Effector memory CD4-positive, alpha-beta T cell (primary cell): ENCODE measurements at regions not wholly inside any gene's neighbourhood (a gene's known extent, or its start where the extent isn't known, plus 50 kb on each side); places are given as distances from the start of the nearest gene placed in this dataset.

Experiments
- DNase-seq, 3 donors: peaks; one replicate each; pipeline ENCODE4 v3.0.0-alpha.2; 2020
- H3K27ac ChIP-seq: 2 replicates; pipeline ENCODE4 v1.7.0; 2013; ENCODE audit warnings: mild to moderate bottlenecking, low read length, moderate library complexity; ENCODE audit not compliant: insufficient read depth, poor library complexity, severe bottlenecking
- H3K27me3 ChIP-seq: replicated peaks from 2 replicates; pipeline ENCODE4 v1.7.0; 2013; ENCODE audit warnings: mild to moderate bottlenecking, low read length; ENCODE audit not compliant: insufficient read depth, control insufficient read depth, poor library complexity, severe bottlenecking
- H3K36me3 ChIP-seq: 2 replicates; pipeline ENCODE4 v1.7.0; 2013; ENCODE audit warnings: mild to moderate bottlenecking, low read length, moderate library complexity; ENCODE audit not compliant: control insufficient read depth, insufficient read depth
- H3K4me1 ChIP-seq: 2 replicates; pipeline ENCODE4 v1.7.0; 2013; ENCODE audit warnings: low read length, mild to moderate bottlenecking; ENCODE audit not compliant: control insufficient read depth, insufficient read depth, poor library complexity, severe bottlenecking
- H3K4me3 ChIP-seq: 2 replicates; pipeline ENCODE4 v1.7.0; 2013; ENCODE audit warnings: low read length, low read depth, mild to moderate bottlenecking; ENCODE audit not compliant: insufficient read depth, poor library complexity, severe bottlenecking
- H3K9me3 ChIP-seq: 2 replicates; pipeline ENCODE4 v1.7.0; 2013; ENCODE audit warnings: mild to moderate bottlenecking, low read length, moderate library complexity; ENCODE audit not compliant: control insufficient read depth

- Histone ChIP-seq H3K27me3 (no peaks in the 10 kb centered on the region), H3K9me3 (no peaks in the 10 kb centered on the region), H3K36me3 (no peaks in the 10 kb centered on the region), H3K4me1 (no peaks in the 10 kb centered on the region), H3K4me3 (no peak overlapping the region), H3K27ac (no peak overlapping the region)
- DNase-seq = no peak
These were observed 59.9 kb downstream of the RTL9 start for GRCh38 chrX:110418316-110419235.

- Histone ChIP-seq H3K27ac (no peak overlapping the region), H3K27me3 (no peaks in the 10 kb centered on the region), H3K4me3 (no peak overlapping the region), H3K4me1 (no peaks in the 10 kb centered on the region), H3K9me3 (no peaks in the 10 kb centered on the region), H3K36me3 (no peaks in the 10 kb centered on the region)
- no peak for DNase-seq
These were observed 60.9 kb downstream of the RTL9 start for GRCh38 chrX:110419512-110419911.

GRCh38 chrX:110420771-110421499, 62.3 kb downstream of the RTL9 start:
- Histone ChIP-seq H3K27me3 (no peaks in the 10 kb centered on the region), H3K4me3 (no peak overlapping the region), H3K4me1 (no peaks in the 10 kb centered on the region), H3K36me3 (no peaks in the 10 kb centered on the region), H3K9me3 (no peaks in the 10 kb centered on the region), H3K27ac (no peak overlapping the region)
- DNase-seq = no peak

- H3K36me3 ChIP-seq = no peaks in the 10 kb centered on the region
- H3K27me3 ChIP-seq = no peaks in the 10 kb centered on the region
- H3K9me3 ChIP-seq = no peaks in the 10 kb centered on the region
- H3K27ac ChIP-seq = no peak overlapping the region
- H3K4me1 ChIP-seq = no peaks in the 10 kb centered on the region
- DNase-seq = no peak
- H3K4me3 ChIP-seq = no peak overlapping the region
These were observed 63.1 kb downstream of the RTL9 start for GRCh38 chrX:110421500-110422455.

- Histone ChIP-seq H3K4me1 (no peaks in the 10 kb centered on the region), H3K4me3 (no peak overlapping the region), H3K27me3 (peaks cover 4% of the 10 kb centered on the region), H3K36me3 (no peaks in the 10 kb centered on the region), H3K9me3 (no peaks in the 10 kb centered on the region), H3K27ac (no peak overlapping the region)
- no peak for DNase-seq
These were observed 66.8 kb downstream of the RTL9 start for GRCh38 chrX:110425222-110426154.

- Histone ChIP-seq H3K4me1 (no peaks in the 10 kb centered on the region), H3K4me3 (no peak overlapping the region), H3K27me3 (peaks cover 4% of the 10 kb centered on the region), H3K9me3 (no peaks in the 10 kb centered on the region), H3K36me3 (no peaks in the 10 kb centered on the region), H3K27ac (no peak overlapping the region)
- no peak for DNase-seq
These were observed 67.5 kb downstream of the RTL9 start for GRCh38 chrX:110426155-110426504.

- no peak for DNase-seq
- H3K9me3 ChIP-seq = no peaks in the 10 kb centered on the region
These were observed 68.4 kb downstream of the RTL9 start for GRCh38 chrX:110427076-110427475.

GRCh38 chrX:110428144-110428543, 69.5 kb downstream of the RTL9 start:
- H3K4me3 ChIP-seq = no peak overlapping the region
- no peaks in the 10 kb centered on the region for H3K9me3 ChIP-seq
- DNase-seq = no peak
- H3K27ac ChIP-seq = no peak overlapping the region
- H3K36me3 ChIP-seq = no peaks in the 10 kb centered on the region
- peaks cover 4% of the 10 kb centered on the region for H3K27me3 ChIP-seq
- H3K4me1 ChIP-seq = no peaks in the 10 kb centered on the region

More at GRCh38 chrX:110427076-110427475, 68.4 kb downstream of the RTL9 start:
- Histone ChIP-seq H3K36me3 (no peaks in the 10 kb centered on the region), H3K4me1 (no peaks in the 10 kb centered on the region), H3K27ac (no peak overlapping the region), H3K27me3 (peaks cover 4% of the 10 kb centered on the region), H3K4me3 (no peak overlapping the region)
